RPMI7951 (cell line): ENCODE measurements at regions not wholly inside any gene's neighbourhood (a gene's known extent, or its start where the extent isn't known, plus 50 kb on each side); places are given as distances from the start of the nearest gene placed in this dataset.
A peak's percentile ranks its signal among the peaks of the same experiment; 100 is the strongest.
"Not testable (repeated sequence)": the region's sequence is repeated elsewhere in the genome, so short reads cannot be mapped to it uniquely, and the experiment has no call there.

Experiments used
- DNase-seq: peaks from one replicate; pipeline ENCODE4 v3.0.0-alpha.2; 2012; ENCODE audit warnings: low read depth

DNA sequence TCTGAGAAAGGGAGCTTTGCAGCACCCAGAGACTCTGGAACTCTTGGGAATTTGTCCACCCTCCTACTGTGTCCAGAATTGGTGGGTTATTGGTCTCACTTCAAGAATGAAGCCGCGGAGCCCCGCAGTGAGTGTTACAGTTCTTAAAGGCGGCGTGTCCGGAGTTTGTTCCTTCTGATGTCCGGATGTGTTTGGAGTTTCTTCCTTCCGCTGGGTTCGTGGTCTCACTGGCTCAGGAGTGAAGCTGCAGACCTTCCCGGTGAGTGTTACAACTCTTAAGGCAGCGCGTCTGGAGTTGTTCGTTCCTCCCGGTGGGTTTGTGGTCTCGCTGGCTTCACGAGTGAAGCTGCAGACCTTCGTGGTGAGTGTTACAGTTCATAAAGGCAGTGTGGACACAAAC is 824.7 kb downstream of the LRRTM4 start:
- DNase-seq: not testable (repeated sequence)

DNA sequence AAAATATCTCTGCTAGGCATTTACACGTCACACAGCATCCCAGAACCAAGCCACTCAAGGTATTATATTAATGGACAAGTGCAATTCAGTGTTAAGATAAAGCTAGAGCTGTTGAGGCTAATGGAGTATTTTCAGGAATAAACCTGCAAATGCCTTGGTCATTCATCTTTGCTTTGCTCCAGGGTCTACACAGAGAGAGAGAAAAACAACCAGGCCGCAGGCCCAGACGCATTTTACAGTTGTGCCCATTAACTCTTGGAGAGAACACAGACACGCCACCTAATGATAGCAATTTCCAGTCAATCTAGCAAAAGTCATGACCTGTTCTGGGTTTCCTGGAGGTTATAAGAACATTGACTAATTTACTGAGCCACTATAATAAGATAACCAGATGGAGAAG is 829.3 kb downstream of the LRRTM4 start:
- DNase-seq: no peak

DNA sequence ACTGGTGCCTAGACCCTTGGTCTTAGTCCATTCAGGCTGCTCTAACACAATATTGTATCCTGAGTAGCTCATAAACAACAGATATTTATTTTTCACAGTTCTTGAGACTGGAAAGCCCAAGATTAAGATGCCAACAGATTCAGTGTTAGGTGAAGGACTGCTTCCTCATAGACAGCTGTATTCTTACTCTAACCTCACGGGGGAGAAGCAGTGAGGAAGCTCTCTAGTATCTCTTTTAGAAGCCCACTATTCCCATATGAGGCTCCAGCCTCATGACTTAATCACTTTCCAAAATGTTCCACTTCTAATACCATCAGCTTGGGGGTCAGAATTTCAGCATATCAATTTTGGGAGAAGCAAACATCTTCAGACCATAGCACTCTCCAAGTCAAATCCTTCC is 833.4 kb downstream of the LRRTM4 start:
- DNase-seq: no peak

DNA sequence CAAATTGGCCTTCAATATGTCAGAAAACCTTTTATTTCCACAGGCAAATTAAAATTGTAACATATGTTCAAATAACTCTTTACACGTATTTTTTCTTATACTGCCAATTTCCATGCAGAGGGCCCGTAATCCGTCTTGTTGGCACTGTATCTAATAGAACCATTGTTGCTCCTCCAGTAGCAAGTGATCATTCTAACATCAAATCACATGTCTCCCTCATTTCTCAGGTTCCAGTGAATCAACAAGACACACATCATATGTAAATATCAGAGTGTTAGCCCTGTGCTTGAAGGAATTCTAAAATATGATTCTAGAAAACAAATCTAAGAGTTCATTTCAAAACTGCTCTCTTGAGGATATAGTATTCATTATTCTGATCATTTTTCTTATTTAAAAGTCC is 834.3 kb downstream of the LRRTM4 start:
- no peak for DNase-seq

DNA sequence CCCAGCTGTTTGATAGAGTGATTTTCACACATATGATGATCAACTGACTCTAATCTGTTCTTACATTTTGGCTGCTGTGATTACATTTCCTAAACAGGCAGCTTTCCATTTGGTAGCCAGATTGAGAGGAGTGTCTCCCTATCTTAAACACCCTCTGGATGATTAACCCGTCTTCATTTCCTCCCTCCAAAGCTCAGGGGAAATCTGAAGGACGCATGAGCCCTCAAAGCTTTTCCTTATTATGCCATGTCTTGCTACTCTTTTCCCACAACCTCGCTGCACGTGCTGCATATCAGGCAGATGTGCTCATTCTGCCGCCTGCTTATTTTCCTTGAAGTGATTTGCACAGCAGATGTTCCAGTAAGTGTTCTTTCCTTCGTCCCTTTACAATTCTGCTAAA is 837.4 kb downstream of the LRRTM4 start:
- no peak for DNase-seq

DNA sequence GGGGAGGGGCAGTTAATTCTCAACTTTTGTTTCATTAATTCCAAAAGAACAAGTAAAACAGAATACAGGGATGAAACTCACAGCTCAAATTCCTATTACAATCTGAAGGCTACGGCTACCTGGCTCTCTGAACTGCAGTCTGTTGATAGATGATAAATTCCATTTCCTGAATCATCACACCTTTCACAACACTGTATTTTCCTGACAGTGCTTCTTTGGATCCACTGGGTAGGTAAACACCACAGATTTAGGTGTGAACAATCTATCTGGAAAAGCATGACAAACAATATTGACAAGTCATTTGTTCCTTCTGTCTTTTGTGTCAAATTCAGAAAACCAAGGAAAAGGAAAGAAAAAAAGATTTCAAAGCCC is 843.2 kb downstream of the LRRTM4 start:
- DNase-seq: no peak

DNA sequence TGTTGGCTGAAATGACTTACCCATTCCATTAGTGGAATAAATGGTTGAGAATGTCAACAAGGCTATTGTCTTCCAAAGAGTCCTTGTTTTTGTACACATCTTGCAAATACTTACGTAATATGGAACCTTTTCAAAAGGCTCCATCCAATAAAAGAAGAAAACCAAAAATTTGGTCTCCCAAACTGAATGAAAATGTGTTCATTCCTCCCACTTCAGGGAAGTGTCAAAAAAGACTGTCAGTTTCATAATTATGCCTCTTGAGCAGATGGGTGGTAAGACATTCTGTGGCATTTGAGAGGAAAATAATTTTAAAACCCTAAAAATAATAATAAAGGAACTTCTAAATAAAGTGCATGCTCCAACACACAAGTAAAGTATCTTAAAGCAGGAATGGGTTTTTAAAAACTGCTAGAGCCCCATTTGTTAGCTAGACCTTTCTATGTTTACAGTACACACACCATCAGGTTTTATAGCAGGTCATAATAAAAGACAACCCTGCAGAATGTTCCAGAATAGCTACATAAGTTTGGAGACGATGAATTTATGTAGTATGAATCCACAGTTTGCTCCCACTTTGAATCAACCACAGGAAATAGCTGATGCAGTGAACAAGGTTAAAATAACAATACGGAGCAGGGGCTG is 843.7 kb downstream of the LRRTM4 start:
- no peak for DNase-seq

DNA sequence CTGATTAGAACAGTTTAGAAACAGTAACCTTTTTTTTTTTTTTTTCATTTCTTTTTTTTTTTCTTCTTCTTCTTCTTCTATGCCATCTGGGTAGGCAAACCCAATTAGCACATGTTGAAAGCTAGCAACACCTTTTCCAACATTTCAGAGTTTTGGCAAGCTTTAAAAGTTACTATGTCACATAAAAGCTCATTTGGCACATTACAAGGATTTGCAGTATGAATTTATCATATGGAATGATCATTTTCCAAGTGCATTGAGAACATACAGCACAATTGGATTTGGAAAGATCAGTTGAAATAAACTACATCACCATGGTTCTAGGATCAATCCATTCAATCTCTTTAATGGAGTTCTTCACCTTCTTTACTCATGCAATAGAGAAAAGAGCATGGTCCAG is 847.0 kb downstream of the LRRTM4 start:
- no peak for DNase-seq

DNA sequence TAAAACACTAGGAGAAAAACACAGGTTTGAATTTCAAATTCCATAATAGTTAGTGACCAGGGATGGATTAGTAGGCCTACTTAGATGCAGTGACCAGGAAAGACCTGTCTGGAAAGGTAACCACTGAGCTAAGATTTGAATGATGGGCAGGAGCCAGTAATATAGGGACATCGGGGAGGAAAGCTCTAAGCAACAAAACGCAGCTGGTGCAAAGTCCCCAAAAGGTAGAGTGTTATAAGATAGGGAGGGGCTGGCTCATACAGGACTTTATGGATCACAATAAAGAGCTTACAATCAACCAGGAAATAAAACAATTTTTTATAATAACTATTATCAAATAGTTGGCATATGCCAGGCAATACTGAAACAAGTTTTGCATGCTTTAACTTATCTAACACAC is 849.4 kb downstream of the LRRTM4 start:
- no peak for DNase-seq

DNA sequence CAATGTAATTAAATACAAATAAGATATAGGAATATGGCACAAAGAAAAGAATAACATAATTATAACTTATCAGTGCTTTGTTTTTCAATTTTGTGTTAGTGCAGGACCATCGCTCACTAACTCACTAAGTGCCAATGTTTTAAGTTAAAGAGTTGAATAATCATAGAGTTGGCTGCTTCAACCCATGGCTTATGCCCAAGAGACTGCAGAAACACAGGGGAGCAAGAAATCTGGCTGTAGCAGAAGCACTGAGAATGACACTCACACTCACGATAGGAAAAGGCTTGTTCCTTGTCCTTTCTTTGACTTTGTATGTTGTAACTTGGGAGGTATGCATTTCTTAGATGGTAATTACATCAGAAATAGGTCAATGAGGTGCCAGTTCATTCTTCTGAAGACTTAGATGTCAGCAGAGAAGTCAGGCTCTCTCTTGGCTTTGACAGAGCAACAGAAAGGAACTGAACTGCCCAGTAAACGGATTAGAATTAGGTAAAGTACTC is 852.2 kb downstream of the LRRTM4 start:
- no peak for DNase-seq

DNA sequence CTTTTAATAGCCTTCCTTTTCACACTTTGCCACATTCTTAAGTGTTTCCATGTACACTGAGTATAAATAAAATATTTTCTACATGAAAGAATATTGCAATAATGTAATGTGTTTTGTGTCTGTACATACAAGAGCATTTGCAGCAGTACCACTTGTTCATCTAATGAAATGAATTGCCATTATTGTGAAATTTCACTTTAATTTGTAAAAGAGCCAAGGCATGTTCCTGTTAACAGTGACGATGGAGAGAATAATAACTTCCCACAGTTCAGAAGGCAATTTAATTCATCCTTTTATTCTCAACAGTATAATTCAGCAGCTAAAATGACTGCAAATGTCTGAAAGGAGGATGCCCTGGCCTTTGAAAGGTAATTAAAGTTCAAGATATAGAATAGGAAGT is 853.9 kb downstream of the LRRTM4 start:
- no peak for DNase-seq

DNA sequence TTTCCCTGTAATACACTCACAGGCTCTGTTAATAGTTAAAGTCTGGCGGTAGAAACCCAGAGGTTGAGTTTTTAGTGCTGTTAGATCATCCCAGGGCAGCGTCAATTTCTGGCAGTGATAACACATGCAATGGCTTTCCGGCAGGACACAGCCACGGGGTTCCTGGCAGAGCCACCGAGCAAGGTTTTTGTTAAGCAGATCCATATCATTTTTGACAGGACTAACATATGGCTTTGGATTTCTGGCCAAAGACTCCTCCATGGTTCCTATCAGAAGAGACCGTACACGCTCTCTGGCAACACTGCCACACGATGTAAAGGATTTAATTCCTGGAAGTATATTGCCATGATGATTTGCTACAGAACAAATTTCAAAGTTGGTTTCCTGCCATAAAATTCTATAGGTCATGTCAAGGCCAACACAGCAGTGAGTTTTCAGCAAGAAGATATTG is 854.3 kb downstream of the LRRTM4 start:
- no peak for DNase-seq

DNA sequence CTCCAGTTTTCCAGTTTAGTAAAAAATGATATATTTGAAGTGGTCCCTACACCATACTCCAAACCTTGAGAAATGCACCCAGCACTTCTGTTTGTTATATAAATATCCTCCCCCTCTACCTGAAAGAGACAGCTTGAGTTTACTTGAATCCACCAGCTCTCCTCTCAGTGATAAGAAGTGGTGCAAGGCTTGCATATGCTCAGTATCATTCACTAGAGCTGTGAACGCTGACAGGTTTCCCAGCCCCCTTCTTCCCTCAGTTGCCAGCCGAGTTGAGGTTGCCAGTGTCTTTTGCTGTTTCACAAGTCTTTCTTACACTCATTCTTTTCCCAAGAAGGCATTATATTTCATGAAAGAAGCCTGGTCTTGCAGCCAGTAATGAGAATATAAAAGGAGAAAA is 880.0 kb downstream of the LRRTM4 start:
- no peak for DNase-seq

DNA sequence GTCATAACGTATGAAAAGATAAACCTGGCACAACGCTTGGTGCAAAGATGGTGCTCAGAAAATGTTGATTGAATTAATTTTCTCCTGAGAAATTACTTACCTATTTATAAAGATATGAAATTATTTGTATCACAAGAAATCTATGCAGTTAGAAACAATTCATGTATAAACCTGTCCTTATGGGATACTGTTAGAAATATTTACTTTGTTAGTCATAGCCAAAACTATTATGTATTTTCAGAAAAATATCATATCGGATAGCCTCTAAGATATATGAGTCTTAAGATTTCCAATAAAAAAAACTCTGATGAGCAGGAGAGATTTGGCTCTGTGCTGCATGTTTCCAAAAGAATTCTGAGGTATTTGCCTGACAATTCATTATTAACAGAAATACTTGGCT is 880.7 kb downstream of the LRRTM4 start:
- DNase-seq: no peak

DNA sequence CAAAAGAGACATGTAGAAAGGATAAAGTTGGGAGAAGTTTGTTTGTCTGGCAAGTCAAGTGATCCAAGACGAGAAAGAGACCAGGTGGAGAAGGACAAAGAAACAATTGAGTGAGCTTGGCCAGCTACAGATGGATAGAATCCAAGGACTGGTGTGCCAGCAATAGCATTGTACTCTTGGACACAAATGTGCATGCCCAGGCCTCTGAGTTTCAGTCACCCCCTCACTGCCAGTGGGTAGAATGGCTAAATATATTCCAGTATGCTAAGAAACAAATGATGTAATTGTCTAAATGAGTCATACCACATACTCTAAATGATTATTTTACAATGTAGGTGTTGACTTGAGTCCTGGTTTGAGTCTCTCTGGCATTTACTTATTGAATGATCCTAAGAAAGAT is 881.3 kb downstream of the LRRTM4 start:
- DNase-seq: no peak

DNA sequence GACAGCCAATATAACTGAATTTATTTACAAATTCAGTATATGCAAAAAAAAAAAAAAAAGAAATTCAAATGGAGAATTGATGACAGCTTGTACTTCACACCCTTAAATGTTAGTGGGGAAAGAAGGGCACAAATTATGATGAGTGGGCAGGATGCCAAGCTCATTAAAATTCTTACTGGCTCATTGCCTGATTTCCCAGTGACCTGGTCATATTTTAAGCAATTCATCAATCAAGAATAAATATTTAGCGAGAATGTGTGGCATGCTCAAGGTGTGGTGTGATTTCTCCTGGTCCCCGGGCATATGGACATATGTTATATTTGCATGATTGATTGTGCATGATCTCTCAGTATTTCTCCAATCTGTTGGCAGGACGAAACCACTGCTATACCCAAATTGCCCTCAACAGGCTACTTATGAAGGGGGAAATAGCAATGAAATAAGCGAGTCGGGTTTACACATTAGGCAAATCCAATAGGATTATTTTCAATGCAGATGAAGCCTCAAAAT is 883.0 kb downstream of the LRRTM4 start:
- no peak for DNase-seq

DNA sequence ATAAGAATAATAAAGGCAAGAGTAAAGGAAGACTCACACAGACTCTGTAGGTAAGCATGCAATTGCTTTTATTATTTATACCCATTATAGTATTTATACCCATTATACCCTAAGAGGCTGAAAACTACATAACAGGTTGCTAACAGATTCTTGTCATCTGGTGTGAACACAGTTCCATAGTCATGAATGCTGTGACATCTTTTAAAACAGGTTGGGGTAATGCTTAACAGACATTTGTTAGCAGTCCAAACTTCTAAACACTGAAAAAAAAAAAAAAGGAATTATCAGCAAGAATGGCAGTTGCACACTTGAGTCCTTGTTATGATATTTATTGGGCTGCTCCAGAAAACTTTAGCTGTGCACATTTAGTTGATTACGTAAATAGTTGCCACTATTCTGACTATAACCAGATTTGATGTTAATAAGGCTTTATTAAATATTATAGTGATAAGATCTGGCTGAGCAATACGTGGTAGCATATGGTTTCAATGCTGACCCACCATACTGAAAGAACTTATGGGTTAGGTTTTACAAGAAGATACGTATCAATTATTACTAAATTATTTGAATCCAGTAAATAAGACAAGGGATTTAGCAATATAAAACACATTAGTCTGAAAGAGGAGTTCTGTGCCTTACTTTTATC is 888.8 kb downstream of the LRRTM4 start:
- no peak for DNase-seq

DNA sequence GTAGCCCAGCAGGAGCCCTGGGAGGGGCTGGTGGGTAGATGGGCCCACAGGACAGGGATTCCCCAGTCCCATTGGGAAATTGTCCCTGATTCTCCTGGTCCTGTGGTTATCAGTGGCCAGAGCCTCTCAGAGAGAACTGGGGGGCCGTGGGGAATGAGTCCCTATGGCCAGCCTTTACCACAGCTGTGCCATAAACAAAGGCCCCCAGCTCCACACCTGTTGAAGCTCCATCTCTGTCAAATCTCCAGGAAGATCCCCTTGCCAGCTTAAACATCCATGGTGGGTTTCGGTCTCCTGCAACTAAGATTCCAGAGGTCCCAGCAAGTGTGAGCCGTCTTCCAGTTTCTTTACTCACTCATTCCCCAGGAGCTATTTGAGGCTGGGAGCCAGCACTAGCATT is 897.1 kb downstream of the LRRTM4 start:
- no peak for DNase-seq

DNA sequence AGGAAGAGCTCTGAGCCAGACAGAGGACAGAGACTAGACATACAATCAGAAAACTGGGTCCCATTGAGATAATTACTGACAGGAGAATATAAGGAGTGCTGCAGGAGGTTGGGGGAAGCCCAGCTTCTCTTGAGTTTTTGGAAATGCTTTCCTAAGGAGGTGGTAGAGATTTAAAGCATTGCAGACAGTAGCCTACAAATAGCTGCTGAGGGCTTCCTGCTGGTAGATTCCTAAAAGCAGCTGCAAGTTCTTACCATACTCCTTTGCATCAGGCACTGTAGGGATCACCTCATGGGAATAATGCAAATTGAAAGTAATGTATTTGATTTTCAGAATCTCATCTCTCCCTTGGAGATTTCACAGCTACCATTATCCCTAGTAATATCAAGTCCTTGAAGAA is 902.6 kb upstream of the GCFC2 start:
- no peak for DNase-seq

DNA sequence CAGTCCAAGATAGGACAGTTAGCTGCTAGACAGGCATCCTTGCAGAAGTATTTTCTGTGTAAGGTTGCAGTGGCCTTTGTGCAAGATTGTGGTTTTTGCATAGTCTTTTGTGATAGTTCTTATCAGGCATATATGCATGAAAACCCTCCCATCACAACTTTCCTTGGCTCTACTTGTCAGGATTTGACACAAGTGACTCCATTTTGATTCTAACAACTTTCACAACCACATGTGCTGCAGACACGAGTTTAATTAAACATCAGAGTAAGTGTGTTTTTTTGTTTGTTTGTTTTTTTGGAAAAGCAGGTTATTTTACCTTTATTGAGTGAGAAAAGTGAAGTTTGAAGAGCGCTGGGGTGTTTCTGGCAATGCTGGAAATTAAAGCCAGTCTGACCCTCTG is 902.0 kb upstream of the GCFC2 start:
- DNase-seq: no peak

DNA sequence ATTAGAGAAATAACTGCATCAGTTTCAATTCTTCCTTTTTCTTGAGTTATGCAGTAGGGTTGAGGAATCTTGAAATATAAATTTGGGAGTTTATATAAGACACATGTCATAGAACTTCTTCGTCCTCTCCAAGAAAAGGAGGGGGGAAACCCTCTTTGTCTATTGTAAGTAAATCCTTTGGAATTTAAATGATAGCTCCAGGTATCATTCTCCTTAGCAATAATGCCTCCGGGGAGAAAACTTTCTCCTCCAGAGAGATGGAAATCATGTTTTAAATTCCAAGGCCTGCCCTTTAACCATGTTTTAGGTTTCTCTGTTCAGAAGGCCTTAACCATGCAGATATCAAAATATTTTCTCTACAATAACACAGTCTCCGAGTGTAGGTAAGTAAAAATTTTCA is 899.7 kb upstream of the GCFC2 start:
- DNase-seq: no peak

DNA sequence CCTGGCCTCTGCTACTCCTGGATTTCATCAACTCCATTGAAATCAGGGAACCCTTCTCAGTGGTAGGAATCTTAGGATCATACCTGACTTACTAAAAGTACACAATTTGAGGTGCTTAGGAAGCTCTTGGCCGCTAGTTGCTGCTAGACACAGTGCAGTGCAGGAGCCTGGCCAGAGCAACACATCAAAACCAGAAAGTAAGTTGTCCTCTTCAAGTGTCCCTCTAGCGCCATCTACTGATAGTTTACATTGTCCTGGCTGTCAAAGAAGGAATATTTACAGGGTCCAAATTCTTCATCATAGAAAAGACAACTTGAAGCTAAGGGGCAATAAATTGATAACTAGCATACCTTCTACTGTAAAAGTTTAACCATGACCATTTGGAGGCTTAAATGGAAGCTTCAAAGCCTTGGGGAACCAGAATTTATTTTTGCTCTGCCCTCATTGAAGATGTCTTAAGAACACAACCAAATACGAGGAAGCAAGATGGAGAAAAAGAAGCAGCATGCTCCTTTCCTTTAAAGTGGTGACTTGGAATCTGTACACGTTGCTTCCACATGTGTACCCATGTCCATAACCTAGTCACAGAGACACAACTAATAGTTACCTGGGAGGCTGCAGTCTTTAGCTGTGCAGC is 889.1 kb upstream of the GCFC2 start:
- DNase-seq: peak; percentile 39

DNA sequence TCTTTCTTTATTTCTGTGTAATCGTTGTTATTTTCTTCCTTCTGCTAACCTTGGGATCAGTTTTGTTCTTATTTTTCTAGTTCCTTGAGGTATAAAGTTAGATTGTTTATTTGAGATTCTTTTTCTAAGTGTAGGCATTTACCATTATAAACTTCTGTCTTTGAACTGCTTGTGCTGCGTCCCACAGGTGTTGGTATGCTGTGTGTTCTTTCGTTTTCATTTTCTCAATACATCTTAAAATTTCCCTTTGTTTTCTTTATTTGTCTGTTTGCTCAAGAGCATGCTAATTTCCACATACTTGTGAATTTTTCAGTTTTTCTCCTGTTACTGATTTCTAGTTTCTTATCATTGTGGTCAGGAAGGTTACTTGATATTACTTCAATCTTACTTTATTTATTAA is 873.8 kb upstream of the GCFC2 start:
- DNase-seq: no peak
